VCaP (cell line): ENCODE measurements at regions not wholly inside any gene's neighbourhood (a gene's known extent, or its start where the extent isn't known, plus 50 kb on each side); places are given as distances from the start of the nearest gene placed in this dataset.
A peak's percentile ranks its signal among the peaks of the same experiment; 100 is the strongest.

Experiments
- H3K27ac ChIP-seq: fragments of 450-650 bp; 2 replicates; pipeline ENCODE4 v1.5.1; 2017
- TF ChIP-seq, protein P1 (sequence below): fragments of 450-650 bp; conservative IDR thresholded peaks from 2 replicates; pipeline ENCODE4 v1.5.1; 2017; ENCODE audit warnings: mild to moderate bottlenecking, moderate library complexity

DNA sequence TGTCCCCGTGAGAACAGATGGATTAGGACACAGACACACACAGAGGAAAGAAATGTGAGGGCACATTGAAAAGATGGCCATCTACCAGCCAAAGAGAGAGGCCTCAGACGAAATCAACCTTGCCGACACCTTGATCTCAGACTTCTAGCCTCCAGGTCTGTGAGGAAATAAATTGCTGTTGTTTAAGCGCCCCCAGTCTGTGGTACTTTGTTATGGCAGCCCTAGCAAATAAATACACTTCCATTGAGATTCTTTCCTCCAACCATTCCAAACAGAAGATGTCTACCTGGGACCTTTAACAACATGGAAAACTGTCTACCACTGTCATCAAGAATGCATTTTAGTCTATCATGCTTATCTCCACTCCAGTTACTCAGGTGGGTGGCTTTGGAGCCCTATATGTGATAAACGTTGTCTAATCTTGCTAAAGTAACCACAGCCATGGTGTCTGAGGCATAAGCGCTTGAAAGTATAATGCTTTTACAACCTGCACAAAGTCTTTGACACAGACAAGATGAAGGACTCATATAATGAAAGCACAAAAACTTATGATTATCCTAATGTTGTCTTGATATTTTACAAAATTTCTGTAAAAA lies 244.3 kb downstream of the MTERF1 start:
- peak overlapping the region; percentile 88 for H3K27ac ChIP-seq
- TF ChIP-seq, protein P1, sequence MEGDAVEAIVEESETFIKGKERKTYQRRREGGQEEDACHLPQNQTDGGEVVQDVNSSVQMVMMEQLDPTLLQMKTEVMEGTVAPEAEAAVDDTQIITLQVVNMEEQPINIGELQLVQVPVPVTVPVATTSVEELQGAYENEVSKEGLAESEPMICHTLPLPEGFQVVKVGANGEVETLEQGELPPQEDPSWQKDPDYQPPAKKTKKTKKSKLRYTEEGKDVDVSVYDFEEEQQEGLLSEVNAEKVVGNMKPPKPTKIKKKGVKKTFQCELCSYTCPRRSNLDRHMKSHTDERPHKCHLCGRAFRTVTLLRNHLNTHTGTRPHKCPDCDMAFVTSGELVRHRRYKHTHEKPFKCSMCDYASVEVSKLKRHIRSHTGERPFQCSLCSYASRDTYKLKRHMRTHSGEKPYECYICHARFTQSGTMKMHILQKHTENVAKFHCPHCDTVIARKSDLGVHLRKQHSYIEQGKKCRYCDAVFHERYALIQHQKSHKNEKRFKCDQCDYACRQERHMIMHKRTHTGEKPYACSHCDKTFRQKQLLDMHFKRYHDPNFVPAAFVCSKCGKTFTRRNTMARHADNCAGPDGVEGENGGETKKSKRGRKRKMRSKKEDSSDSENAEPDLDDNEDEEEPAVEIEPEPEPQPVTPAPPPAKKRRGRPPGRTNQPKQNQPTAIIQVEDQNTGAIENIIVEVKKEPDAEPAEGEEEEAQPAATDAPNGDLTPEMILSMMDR, result peak; percentile 71

DNA sequence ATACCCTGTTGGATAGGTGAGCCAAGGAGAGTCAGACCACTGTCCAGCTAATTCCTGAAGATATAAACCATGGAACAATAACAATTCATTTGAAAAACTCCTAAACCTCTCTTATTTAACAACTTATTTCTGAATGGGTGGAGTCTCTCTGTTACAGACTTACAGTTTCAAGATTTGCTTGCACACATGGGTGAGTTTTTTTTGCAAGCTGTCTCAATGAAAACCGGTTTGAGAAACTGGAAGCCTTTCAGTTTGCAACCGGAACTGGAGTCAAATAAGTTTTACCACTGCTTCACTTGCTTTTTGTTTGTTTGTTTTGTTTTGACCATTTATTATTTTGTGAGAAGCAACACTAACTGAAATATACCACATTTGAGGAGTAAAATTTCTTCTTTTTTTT lies 243.8 kb downstream of the MTERF1 start:
- peak overlapping the region; percentile 88 for H3K27ac ChIP-seq
- TF ChIP-seq, protein P1, result no peak

DNA sequence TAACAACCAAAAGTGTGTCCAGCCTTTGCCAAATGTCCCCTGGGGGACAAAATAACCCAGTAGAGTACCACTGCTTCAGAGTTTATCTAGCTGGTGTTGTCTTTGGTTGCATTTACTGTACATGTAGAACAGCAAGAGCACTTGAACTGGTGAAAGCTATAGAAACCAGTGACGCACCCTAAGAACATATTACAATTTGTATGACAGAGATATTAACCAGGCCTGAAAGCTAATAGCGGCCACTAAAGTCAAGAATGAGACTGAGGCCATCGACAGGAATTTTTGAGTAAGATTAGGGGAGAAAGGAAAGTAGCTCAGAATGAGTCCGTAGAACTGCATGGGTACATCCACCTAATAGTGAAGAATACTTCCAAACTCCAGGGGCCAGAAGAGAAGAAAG lies 236.2 kb downstream of the MTERF1 start:
- no peak overlapping the region for H3K27ac ChIP-seq
- TF ChIP-seq, protein P1, result no peak

DNA sequence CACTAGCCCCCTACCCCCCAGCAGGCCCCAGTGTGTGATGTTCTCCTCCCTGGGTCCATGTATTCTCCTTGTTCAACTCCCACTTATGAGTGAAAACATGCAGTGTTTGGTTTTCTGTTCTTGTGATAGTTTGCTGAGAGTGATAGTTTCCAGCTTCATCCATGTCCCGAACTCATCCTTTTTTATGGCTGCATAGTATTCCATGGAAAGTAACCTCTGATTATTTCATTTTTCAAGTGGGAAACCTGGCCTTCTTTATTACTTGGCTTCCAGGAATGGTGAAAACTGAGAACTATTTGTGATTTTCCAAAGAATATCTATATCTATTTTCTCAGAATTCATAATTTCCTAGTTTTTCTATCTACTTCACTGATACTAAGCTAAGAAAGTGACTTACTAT lies 235.0 kb downstream of the MTERF1 start:
- H3K27ac ChIP-seq, result no peak overlapping the region
- TF ChIP-seq, protein P1, result no peak

DNA sequence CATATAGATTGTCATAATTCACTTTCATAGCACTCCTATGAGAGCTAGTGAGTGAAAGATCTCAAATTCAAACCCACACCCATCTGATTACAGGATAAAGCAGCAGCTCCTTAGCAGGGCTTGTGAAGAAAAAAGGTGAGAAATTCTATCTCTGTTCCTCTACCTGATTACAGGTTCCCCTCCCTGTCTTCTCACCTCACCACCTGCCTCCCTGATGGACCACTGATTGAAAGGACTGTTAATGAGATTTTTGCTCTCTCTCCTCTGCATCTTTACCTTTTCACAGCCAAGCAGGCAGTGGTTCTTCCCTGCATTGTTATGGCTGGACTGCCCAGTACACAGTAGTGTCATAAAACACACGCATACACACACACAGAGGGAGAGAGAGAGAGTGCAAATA lies 228.5 kb downstream of the MTERF1 start:
- H3K27ac ChIP-seq, result no peak overlapping the region
- TF ChIP-seq, protein P1, result no peak

DNA sequence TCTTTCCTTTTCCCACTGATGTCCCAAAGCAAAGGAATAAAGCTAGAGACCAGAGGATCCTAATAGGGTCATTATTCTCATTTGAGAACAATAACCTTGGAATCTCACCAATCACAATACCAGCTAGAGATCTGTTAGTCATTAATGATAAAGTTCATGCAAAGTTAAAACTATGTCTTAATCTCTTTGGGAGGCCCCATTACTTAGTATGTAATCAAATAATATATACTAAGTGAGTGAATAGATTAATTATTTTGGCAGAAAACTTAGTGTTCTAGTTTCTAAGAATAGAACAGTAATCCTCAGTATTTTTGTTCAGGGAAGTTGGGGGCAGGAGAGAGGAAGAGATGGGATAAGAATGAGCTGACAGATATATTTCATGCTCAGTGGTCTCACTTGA lies 227.2 kb downstream of the MTERF1 start:
- no peak overlapping the region for H3K27ac ChIP-seq
- TF ChIP-seq, protein P1, result no peak

DNA sequence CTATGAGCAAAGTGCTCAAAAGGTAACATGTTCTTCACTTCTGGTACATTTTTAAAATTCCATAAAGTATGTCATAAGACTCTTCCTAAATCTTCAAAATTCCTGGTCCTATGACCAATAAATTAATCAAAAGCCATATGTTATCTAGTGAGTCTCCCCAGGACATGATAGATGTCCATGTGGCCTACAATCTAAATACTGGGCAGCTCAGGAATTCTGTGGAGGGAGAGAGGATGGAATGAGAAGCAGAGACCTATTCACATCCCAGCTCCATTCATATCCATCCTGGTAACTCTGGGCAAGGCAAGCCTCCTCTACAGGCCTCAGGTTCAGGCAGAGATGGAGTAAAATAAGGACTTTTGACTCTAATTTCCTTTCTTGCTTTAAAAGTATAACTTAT lies 224.8 kb downstream of the MTERF1 start:
- TF ChIP-seq, protein P1, result no peak
- no peak overlapping the region for H3K27ac ChIP-seq
